ENCODE measurements at regions not wholly inside any gene's neighbourhood (a gene's known extent, or its start where the extent isn't known, plus 50 kb on each side); places are given as distances from the start of the nearest gene placed in this dataset.
"Not testable (repeated sequence)": the region's sequence is repeated elsewhere in the genome, so short reads cannot be mapped to it uniquely, and the experiment has no call there.

GRCh38 chrX:113391875-113392274 is 551.2 kb upstream of the AMOT start:
- POLR2A ChIA-PET, result no interaction called here
- no peaks in the 10 kb centered on the region for H3K9me3 Mint-ChIP-seq

DNA sequence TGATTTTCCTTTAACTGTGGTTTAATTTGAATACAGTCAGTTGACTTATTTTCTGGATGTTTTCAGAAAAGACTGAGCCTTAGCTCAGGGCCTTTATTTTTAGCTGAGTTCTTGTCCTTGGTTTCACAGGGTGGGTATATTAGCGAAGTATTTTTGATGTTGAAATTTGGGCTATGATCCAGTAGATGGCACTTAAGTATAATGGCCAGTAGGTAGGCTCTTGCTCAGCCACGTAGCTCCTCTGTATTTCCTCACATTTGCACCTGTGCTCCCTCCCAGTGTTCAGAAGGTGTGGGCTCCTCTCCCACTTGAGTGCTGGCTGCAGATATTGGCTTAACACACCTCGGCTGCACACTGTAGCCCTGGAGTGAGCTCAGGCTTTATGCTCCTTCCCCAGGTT is 549.9 kb upstream of the AMOT start:
- ATAC-seq (ENCODE audit: low read depth) (no peak), DNase-seq (no peak)
- Mint-ChIP-seq H3K36me3 (ENCODE audit: low read depth) (no peaks in the 10 kb centered on the region), H3K27ac (no peak overlapping the region), H3K27me3 (no peaks in the 10 kb centered on the region), H3K4me1 (no peaks in the 10 kb centered on the region), H3K4me3 (no peak overlapping the region), H3K9me3 (no peaks in the 10 kb centered on the region)
- TF ChIP-seq, protein P1, sequence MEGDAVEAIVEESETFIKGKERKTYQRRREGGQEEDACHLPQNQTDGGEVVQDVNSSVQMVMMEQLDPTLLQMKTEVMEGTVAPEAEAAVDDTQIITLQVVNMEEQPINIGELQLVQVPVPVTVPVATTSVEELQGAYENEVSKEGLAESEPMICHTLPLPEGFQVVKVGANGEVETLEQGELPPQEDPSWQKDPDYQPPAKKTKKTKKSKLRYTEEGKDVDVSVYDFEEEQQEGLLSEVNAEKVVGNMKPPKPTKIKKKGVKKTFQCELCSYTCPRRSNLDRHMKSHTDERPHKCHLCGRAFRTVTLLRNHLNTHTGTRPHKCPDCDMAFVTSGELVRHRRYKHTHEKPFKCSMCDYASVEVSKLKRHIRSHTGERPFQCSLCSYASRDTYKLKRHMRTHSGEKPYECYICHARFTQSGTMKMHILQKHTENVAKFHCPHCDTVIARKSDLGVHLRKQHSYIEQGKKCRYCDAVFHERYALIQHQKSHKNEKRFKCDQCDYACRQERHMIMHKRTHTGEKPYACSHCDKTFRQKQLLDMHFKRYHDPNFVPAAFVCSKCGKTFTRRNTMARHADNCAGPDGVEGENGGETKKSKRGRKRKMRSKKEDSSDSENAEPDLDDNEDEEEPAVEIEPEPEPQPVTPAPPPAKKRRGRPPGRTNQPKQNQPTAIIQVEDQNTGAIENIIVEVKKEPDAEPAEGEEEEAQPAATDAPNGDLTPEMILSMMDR (IDR thresholded peaks at IDR 0.05), result no peak
- intact Hi-C loops (cut with micrococcal nuclease), result no loop called here
- CTCF ChIA-PET, result no interaction called here
- POLR2A ChIA-PET, result no interaction called here

More at GRCh38 chrX:113391875-113392274, 551.2 kb upstream of the AMOT start:
- CTCF ChIA-PET, result no interaction called here
- ATAC-seq (ENCODE audit: low read depth), result no peak
- intact Hi-C loops (cut with micrococcal nuclease), result no loop called here
- Mint-ChIP-seq H3K27ac (no peak overlapping the region), H3K27me3 (no peaks in the 10 kb centered on the region), H3K4me3 (no peak overlapping the region), H3K4me1 (no peaks in the 10 kb centered on the region), H3K36me3 (ENCODE audit: low read depth) (no peaks in the 10 kb centered on the region)
- DNase-seq, result no peak
- TF ChIP-seq, protein P1 (IDR thresholded peaks at IDR 0.05), result no peak

GRCh38 chrX:113389846-113390245 is 549.2 kb upstream of the AMOT start:
- H3K4me1 Mint-ChIP-seq, result no peaks in the 10 kb centered on the region
- no peaks in the 10 kb centered on the region for H3K27me3 Mint-ChIP-seq
- ChIA-PET CTCF (no interaction called here), POLR2A (no interaction called here)
- ATAC-seq (ENCODE audit: low read depth) (no peak), DNase-seq (no peak)
- no peaks in the 10 kb centered on the region for H3K9me3 Mint-ChIP-seq
- intact Hi-C loops (cut with micrococcal nuclease), result no loop called here
- no peak overlapping the region for H3K27ac Mint-ChIP-seq
- H3K4me3 Mint-ChIP-seq, result no peak overlapping the region
- TF ChIP-seq, protein P1 (IDR thresholded peaks at IDR 0.05), result no peak
- H3K36me3 Mint-ChIP-seq (ENCODE audit: low read depth), result no peaks in the 10 kb centered on the region

DNA sequence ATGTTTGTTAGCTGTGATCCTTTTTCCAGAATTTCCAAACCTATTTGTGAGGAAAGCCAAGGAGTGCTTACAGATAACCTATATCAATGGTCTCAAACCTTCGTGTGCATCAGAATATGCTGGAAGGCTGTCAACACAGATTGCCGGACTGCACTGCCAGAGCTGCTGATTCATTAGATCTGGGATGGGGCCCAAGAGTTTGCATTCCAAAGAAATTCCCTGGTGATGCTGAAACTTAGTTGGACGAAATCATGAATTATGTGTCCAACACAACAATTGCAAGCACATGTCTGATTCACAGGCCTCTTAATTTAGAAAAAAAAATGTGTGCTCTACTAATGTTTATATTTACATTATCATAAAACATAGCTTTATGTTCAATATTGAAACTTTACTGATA is 544.0 kb upstream of the AMOT start:
- ChIA-PET CTCF (no interaction called here), POLR2A (no interaction called here)
- Mint-ChIP-seq H3K9me3 (no peaks in the 10 kb centered on the region), H3K4me3 (no peak overlapping the region), H3K27ac (no peak overlapping the region), H3K36me3 (ENCODE audit: low read depth) (no peaks in the 10 kb centered on the region), H3K27me3 (no peaks in the 10 kb centered on the region), H3K4me1 (no peaks in the 10 kb centered on the region)
- ATAC-seq (ENCODE audit: low read depth) (no peak), DNase-seq (no peak)
- intact Hi-C loops (cut with micrococcal nuclease), result no loop called here
- TF ChIP-seq, protein P1 (IDR thresholded peaks at IDR 0.05), result no peak

DNA sequence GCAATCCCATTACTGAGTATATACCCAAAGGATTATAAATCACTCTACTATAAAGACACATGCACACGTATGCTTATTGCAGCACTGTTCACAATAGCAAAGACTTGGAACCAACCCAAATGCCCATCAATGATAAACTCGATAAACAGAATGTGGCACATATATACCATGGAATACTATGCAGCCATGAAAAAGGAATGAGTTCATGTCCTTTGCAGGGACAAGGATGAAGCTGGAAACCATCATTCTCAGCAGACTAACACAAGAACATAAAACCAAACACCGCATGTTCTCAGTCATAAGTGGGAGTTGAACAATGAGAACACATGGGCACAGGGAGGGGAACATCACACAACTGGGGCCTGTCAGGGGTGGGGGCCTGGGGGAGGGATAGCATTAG is 532.8 kb upstream of the AMOT start:
- CTCF ChIA-PET, H3K27ac Mint-ChIP-seq: not testable (repeated sequence)

DNA sequence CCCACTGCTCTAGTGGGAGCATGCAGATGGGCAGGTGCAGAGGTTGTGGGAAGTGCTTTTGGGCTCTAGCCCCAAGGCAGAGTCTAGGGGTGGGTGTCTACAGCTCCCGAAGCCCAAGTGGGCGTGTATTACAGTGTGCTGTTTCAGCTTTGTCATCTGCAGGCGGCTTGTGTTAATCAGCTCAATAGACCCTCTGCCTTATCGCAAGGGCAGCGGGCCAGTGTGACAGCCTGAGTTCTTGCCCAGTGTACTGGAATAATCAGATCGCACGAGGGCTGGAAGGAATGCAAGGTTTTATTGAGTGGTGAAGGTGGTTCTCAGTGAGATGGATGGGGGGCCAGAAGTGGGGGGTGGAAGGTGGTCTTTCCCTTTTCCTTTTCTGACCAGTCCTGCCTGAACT is 529.4 kb upstream of the AMOT start:
- H3K4me1 Mint-ChIP-seq, result no peaks in the 10 kb centered on the region
- no peaks in the 10 kb centered on the region for H3K9me3 Mint-ChIP-seq
- no peak for DNase-seq
- TF ChIP-seq, protein P1 (IDR thresholded peaks at IDR 0.05), result no peak
- CTCF ChIA-PET, result no interaction called here
- no peaks in the 10 kb centered on the region for H3K27me3 Mint-ChIP-seq
- no peak overlapping the region for H3K27ac Mint-ChIP-seq
- intact Hi-C loops (cut with micrococcal nuclease), result no loop called here
- POLR2A ChIA-PET, result no interaction called here
- H3K4me3 Mint-ChIP-seq, result no peak overlapping the region
- no peaks in the 10 kb centered on the region for H3K36me3 Mint-ChIP-seq (ENCODE audit: low read depth)
- no peak for ATAC-seq (ENCODE audit: low read depth)

More for the DNA sequence above, 532.8 kb upstream of the AMOT start:
- DNase-seq; POLR2A ChIA-PET; H3K9me3 Mint-ChIP-seq; H3K27me3 Mint-ChIP-seq; ATAC-seq (ENCODE audit: low read depth); H3K36me3 Mint-ChIP-seq (ENCODE audit: low read depth); H3K4me1 Mint-ChIP-seq; H3K4me3 Mint-ChIP-seq; intact Hi-C loops (cut with micrococcal nuclease): not testable (repeated sequence)
